GM12878 (cell line): ENCODE measurements at regions not wholly inside any gene's neighbourhood (a gene's known extent, or its start where the extent isn't known, plus 50 kb on each side); places are given as distances from the start of the nearest gene placed in this dataset.

Experiments
- ATAC-seq: fragments of 200-7000 bp; cut with Tn5 transposase; 3 replicates; pipeline ENCODE4 v1.9.1; 2020; ENCODE audit warnings: mild to moderate bottlenecking, moderate library complexity
- BruUV-seq: library from RNA; stranded (reverse); fragments of 400-500 nt; replicated peaks from 2 replicates; lab custom pipeline; 2021; lab: Mats Ljungman, UMichigan
- CTCF ChIA-PET: fragments of 300-600 bp; sonication (Branson Sonifier 250); formaldehyde crosslinking; extraction: SDS; loops from one replicate; lab custom pipeline; 2021; ENCODE audit warnings: inconsistent platforms; lab: Yijun Ruan, JAX
- POLR2A ChIA-PET: fragments of 350-600 bp; formaldehyde crosslinking; extraction: SDS; loops from one replicate; lab custom pipeline; 2021; ENCODE audit warnings: inconsistent platforms; lab: Charles Lee
- RAD21 ChIA-PET: fragments of 300-600 bp; sonication (Branson Sonifier 250); formaldehyde crosslinking; loops from one replicate; lab custom pipeline; 2023; ENCODE audit warnings: antibody characterized with exemption; ENCODE audit not compliant: unreplicated experiment; lab: Charles Lee
- SMC1A ChIA-PET: fragments of 300-600 bp; sonication (Branson Sonifier 250); formaldehyde crosslinking; loops from one replicate; lab custom pipeline; 2023; ENCODE audit not compliant: unreplicated experiment, uncharacterized antibody; lab: Charles Lee
- DNase-seq: peaks from one replicate; pipeline ENCODE4 v3.0.0-alpha.2; 2011; ENCODE audit warnings: low read depth, low spot score
- FAIRE-seq: peaks from 3 replicates; lab custom pipeline; 2011; peaks lifted over from hg19 to GRCh38; lab: Jason Lieb, UNC
- H2AFZ ChIP-seq: 2 replicates; pipeline ENCODE4 v1.6.0; 2011; ENCODE audit warnings: low read depth, low read length, control low read depth; ENCODE audit not compliant: control insufficient read depth
- H3K27ac ChIP-seq: 2 replicates; pipeline ENCODE4 v1.5.1; 2011; ENCODE audit warnings: control low read depth; ENCODE audit not compliant: control insufficient read depth, insufficient read depth
- H3K27me3 ChIP-seq, 2 experiments: replicated peaks in 1 of 2; 2 replicates each; pipeline versions ENCODE4 v1.6.0 to v1.6.1; 2011; ENCODE audit warnings: low read length in 1 of 2; ENCODE audit not compliant: control insufficient read depth in 2 of 2, insufficient read depth in 2 of 2
- H3K36me3 ChIP-seq, 2 experiments: 2 replicates each; pipeline ENCODE4 v1.5.1; 2011; ENCODE audit warnings: low read length in 1 of 2; ENCODE audit not compliant: control insufficient read depth in 2 of 2, insufficient read depth in 2 of 2
- H3K4me1 ChIP-seq: 2 replicates; pipeline ENCODE4 v1.6.1; 2011; ENCODE audit warnings: mild to moderate bottlenecking, low read length, moderate library complexity, mixed read lengths; ENCODE audit not compliant: control insufficient read depth, insufficient read depth
- H3K4me2 ChIP-seq: 2 replicates; pipeline ENCODE4 v1.6.0; 2011; ENCODE audit warnings: control low read depth; ENCODE audit not compliant: control insufficient read depth, insufficient read depth
- H3K4me3 ChIP-seq: fragments of 200-600 bp; sonication (generic); 2 replicates; pipeline ENCODE4 v1.5.1; 2016
- H3K79me2 ChIP-seq: 2 replicates; pipeline ENCODE4 v1.6.0; 2011; ENCODE audit warnings: low read length; ENCODE audit not compliant: control insufficient read depth, insufficient read depth
- H3K9ac ChIP-seq: 2 replicates; pipeline ENCODE4 v1.8.0; 2011; ENCODE audit warnings: low read length, control low read depth, mixed read lengths; ENCODE audit not compliant: control insufficient read depth, insufficient read depth
- H3K9me3 ChIP-seq: replicated peaks from 3 replicates; pipeline ENCODE4 v1.5.1; 2011; ENCODE audit warnings: mild to moderate bottlenecking, low read length; ENCODE audit not compliant: control insufficient read depth, insufficient read depth
- H4K20me1 ChIP-seq: 2 replicates; pipeline ENCODE4 v1.6.0; 2011; ENCODE audit not compliant: control insufficient read depth, insufficient read depth
- E4F1 ChIP-seq: fragments of 450-650 bp; IDR thresholded peaks from 2 replicates; pipeline ENCODE4 v1.6.1; 2018; ENCODE audit warnings: borderline replicate concordance, mild to moderate bottlenecking; ENCODE audit not compliant: partially characterized antibody
- ETV6 ChIP-seq, 2 experiments: fragments of 450-650 bp in 1 of 2; IDR thresholded peaks in 1 of 2; conservative IDR thresholded peaks in 1 of 2; 2 replicates each; pipeline ENCODE4 v1.6.1; 2014; ENCODE audit warnings: antibody characterized with exemption in 1 of 2, borderline replicate concordance in 1 of 2, low read depth in 1 of 2, mild to moderate bottlenecking in 1 of 2, moderate library complexity in 1 of 2
- FOXM1 ChIP-seq: IDR thresholded peaks from 2 replicates; pipeline ENCODE4 v1.6.1; 2012; ENCODE audit warnings: low read depth, mild to moderate bottlenecking, inconsistent platforms, low read length, moderate library complexity
- MEF2A ChIP-seq: IDR thresholded peaks from 2 replicates; pipeline ENCODE4 v1.6.1; 2011; ENCODE audit warnings: low read depth, mild to moderate bottlenecking, low read length, moderate library complexity; ENCODE audit not compliant: insufficient read depth
- MYC ChIP-seq: IDR thresholded peaks from 2 replicates; pipeline ENCODE4 v1.6.1; 2011; ENCODE audit warnings: mild to moderate bottlenecking, low read length, moderate library complexity, inconsistent platforms; ENCODE audit not compliant: insufficient read depth, insufficient replicate concordance, insufficient read length, severe bottlenecking
- PAX8 ChIP-seq: fragments of 450-650 bp; IDR thresholded peaks from 2 replicates; pipeline ENCODE4 v1.6.1; 2017; ENCODE audit warnings: mild to moderate bottlenecking, moderate library complexity
- PML ChIP-seq: IDR thresholded peaks from 2 replicates; pipeline ENCODE4 v1.6.1; 2012; ENCODE audit warnings: low read length, inconsistent platforms
- RBBP5 ChIP-seq: fragments of 200-600 bp; sonication (generic); conservative IDR thresholded peaks from 2 replicates; pipeline ENCODE4 v1.6.1; 2016
- ZNF592 ChIP-seq: fragments of 450-650 bp; IDR thresholded peaks from 2 replicates; pipeline ENCODE4 v1.6.1; 2017; ENCODE audit warnings: mild to moderate bottlenecking, moderate library complexity
- WGBS: methylation state at CpG from one replicate; pipeline ENCODE4 v1.1.6; 2016; ENCODE audit warnings: low lambda C conversion rate; ENCODE audit not compliant: insufficient replicate concordance, insufficient coverage; ENCODE audit errors: missing lambda C conversion rate; 5-methylcytosine and 5-hydroxymethylcytosine counted together
- in situ Hi-C: fragments of 300-500 bp; cut with MboI; formaldehyde crosslinking; loops from 9 replicates; pipeline ENCODE4 v1.14.3; 2018; ENCODE audit warnings: mixed read lengths
- intact Hi-C: fragments of 100-400 bp; cut with micrococcal nuclease; formaldehyde crosslinking; loops from one replicate; pipeline ENCODE4 v1.14.2; 2022; ENCODE audit not compliant: unreplicated experiment

- Histone ChIP-seq H3K4me3 (no peak overlapping the region), H3K4me1 (no peaks in the 10 kb centered on the region), H3K9ac (no peak overlapping the region), H3K4me2 (no peak overlapping the region), H3K79me2 (no peaks in the 10 kb centered on the region), H3K9me3 (no peaks in the 10 kb centered on the region), H3K27ac (no peak overlapping the region), H4K20me1 (no peaks in the 10 kb centered on the region), H2AFZ (no peak overlapping the region), H3K36me3 (no peaks in the 10 kb centered on the region), H3K27me3 (peaks cover 0 to 4% of the 10 kb centered on the region in 2 experiments; a peak in 2 of 4 replicates)
- POLR2A ChIA-PET = interaction anchor here (0.7 kb wide), 1 partner anchor 452 kb away, joined by 3 read pairs; no protein-coding TSS in a partner anchor
- RAD21 ChIA-PET = no interaction called here
- no TSS peak for BruUV-seq
- CTCF ChIA-PET = interaction anchor here (0.6 to 0.7 kb wide), 3 partner anchors 218 to 551 kb away, joined by 4 to 5 read pairs (median 4); no protein-coding TSS in a partner anchor
- in situ Hi-C loops (no loop called here), intact Hi-C loops (no loop called here)
- TF ChIP-seq RBBP5 = no peak
- no peak for TF ChIP-seq ETV6 (conservative IDR thresholded peaks at IDR 0.05 in 1 of 2, IDR thresholded peaks at IDR 0.05 in 1 of 2; ENCODE audit: borderline replicate concordance in 1 of 2, low read depth in 1 of 2)
- TF ChIP-seq MYC = no peak
- no peak for TF ChIP-seq PML
- no peak for TF ChIP-seq MEF2A
- no peak for TF ChIP-seq E4F1
- TF ChIP-seq FOXM1 = no peak
- TF ChIP-seq ZNF592 = no peak
- TF ChIP-seq PAX8 = no peak
- DNase-seq (no peak), ATAC-seq (no peak), FAIRE-seq (no peak)
- 13% methylated on average over 2 of the region's 2 CpGs for WGBS
- SMC1A ChIA-PET = no interaction called here
These were observed 85.2 kb upstream of the SMIM23 start for GRCh38 chr5:171700318-171700912.
